ENCODE measurements at regions not wholly inside any gene's neighbourhood (a gene's known extent, or its start where the extent isn't known, plus 50 kb on each side); places are given as distances from the start of the nearest gene placed in this dataset.

- no peak for TF ChIP-seq IRF3 (IDR thresholded peaks at IDR 0.05)
- TF ChIP-seq IKZF2 (IDR thresholded peaks at IDR 0.05): peak; percentile 95 to 96
- TF ChIP-seq BHLHE40 (IDR thresholded peaks at IDR 0.05; ENCODE audit: borderline replicate concordance in 1 of 2, low read depth in 2 of 2, low read length in 1 of 2): peak; percentile 46 to 68; a peak in 2 of 4 replicates
- TF ChIP-seq ZNF592 (IDR thresholded peaks at IDR 0.05): no peak; the same call in 1 of the 2 replicates
- peak; percentile 56; the same call in 1 of the 2 replicates for TF ChIP-seq NBN (IDR thresholded peaks at IDR 0.05)
- no peak for TF ChIP-seq POLR2AphosphoS2 (IDR thresholded peaks at IDR 0.05; ENCODE audit: low read depth, low read length)
- TF ChIP-seq STAT3 (IDR thresholded peaks at IDR 0.05; ENCODE audit: low read depth, low read length): no peak
- peak; percentile 96 for TF ChIP-seq DPF2 (IDR thresholded peaks at IDR 0.05)
- TF ChIP-seq USF2 (IDR thresholded peaks at IDR 0.05; ENCODE audit: borderline replicate concordance, low read depth, low read length): no peak
- no peak for TF ChIP-seq ZNF274 (IDR thresholded peaks at IDR 0.05; ENCODE audit: insufficient read depth, insufficient read length)
- TF ChIP-seq TBL1XR1 (IDR thresholded peaks at IDR 0.05; ENCODE audit: low read depth, low read length): no peak
- TF ChIP-seq RAD51 (IDR thresholded peaks at IDR 0.05): peak; percentile 49
- TF ChIP-seq BCL3 (IDR thresholded peaks at IDR 0.05; ENCODE audit: borderline replicate concordance, insufficient read depth, low read depth, low read length, poor library complexity, severe bottlenecking): no peak
- TF ChIP-seq POU2F2 (IDR thresholded peaks at IDR 0.05; ENCODE audit: borderline replicate concordance, low read depth, low read length): no peak
- TF ChIP-seq MTA2 (IDR thresholded peaks at IDR 0.05; ENCODE audit: low read depth): peak; percentile 87
- TF ChIP-seq SP1 (IDR thresholded peaks at IDR 0.05; ENCODE audit: low read depth, low read length): no peak
- peak; percentile 64 for TF ChIP-seq NR2F1 (conservative IDR thresholded peaks at IDR 0.05)
- peak; percentile 74 for TF ChIP-seq PAX5 (IDR thresholded peaks at IDR 0.05; ENCODE audit: borderline replicate concordance, low read depth, low read length)
- TF ChIP-seq E2F4 (IDR thresholded peaks at IDR 0.05; ENCODE audit: low read depth, low read length): no peak
- no peak for TF ChIP-seq TCF3 (IDR thresholded peaks at IDR 0.05; ENCODE audit: borderline replicate concordance, insufficient read depth, low read depth, low read length)
- TF ChIP-seq RUNX3 (IDR thresholded peaks at IDR 0.05; ENCODE audit: low read length): peak; percentile 20; the same call in 1 of the 2 replicates
- peak; percentile 79 for TF ChIP-seq GATAD2B (conservative IDR thresholded peaks at IDR 0.05; ENCODE audit: low read depth)
- no peak for TF ChIP-seq NRF1 (conservative IDR thresholded peaks at IDR 0.05; ENCODE audit: low read depth, low read length)
Observed at GRCh38 chr5:157912621-157913325, 53.8 kb upstream of the CLINT1 start (continued).
